ENCODE measurements at regions not wholly inside any gene's neighbourhood (a gene's known extent, or its start where the extent isn't known, plus 50 kb on each side); places are given as distances from the start of the nearest gene placed in this dataset.

GRCh38 chr2:150612957-150613710 lies 125.7 kb upstream of the RND3 start:
- DNase-seq (ENCODE audit: low read depth) = no peak
- H3K4me3 ChIP-seq (ENCODE audit: low read depth, low read length) = no peak overlapping the region
- TF ChIP-seq CTCF (conservative IDR thresholded peaks at IDR 0.05; ENCODE audit: low read depth, low read length) = no peak

DNA sequence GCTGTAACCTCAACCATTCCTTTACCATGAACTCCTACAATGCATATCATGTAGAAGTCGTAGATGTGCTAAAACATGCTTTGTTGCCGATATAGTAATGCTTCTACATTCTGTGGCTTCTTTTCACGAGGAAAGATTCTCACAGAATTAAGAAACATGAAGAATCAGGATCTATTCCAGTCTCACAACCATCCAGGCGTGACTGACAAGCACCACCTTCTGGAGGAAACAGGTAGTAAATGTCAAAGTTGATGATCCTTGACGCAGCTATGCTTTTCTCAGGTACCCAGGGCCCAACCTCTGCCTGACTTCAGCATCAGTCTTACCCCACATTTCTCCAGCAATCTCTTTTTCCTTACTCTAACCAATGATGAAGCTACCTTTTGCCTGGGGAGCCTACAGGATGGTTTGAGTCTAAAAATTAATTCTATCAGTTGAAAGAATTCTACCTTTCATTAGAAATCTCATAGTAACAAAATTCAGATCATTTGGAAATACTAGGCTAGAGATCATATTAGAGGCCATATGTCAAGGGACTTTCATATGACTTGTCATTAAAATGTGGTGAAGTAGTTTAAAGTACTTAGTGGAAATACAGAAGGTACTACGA lies 123.3 kb upstream of the RND3 start:
- peak; percentile 75 for DNase-seq (ENCODE audit: low read depth)
- peak; percentile 84 for TF ChIP-seq CTCF (conservative IDR thresholded peaks at IDR 0.05; ENCODE audit: low read depth, low read length)
- H3K4me3 ChIP-seq (ENCODE audit: low read depth, low read length) = no peak overlapping the region

DNA sequence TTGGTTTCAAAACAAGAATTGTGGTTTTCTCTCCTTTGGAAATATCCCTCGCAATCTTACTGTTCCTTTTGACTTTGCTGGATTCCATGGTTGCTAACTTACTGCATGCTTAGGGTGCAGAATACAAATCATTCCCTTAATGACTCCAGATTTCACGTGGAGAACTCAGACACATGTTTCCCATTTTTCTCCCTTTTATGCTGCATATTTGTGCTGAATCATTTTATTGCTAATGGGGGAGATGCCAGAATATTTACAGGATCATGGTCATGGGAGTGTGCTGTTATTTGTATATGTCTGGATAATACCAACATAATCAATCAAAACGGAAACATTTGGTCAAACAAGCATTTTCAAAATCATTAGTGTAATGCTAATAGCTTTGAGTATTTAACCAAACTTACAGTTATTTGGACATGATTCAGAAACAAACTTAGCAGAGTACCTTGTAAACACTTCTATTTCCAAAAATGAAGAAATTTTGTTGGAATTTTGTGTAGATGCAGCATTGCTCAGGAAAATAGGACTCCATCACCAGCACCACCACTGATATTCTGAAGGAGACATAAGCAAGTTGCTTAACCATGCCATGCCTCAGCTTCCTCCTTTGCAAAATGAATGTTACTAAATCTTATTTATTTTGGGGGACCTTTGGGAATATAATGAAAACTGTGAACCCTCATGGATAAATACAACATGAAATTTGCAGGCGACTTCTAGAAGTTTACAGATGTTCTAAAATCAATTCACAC lies 122.5 kb upstream of the RND3 start:
- no peak overlapping the region for H3K4me3 ChIP-seq (ENCODE audit: low read depth, low read length)
- no peak for DNase-seq (ENCODE audit: low read depth)
- TF ChIP-seq CTCF (conservative IDR thresholded peaks at IDR 0.05; ENCODE audit: low read depth, low read length) = no peak

GRCh38 chr2:150608341-150608740 lies 120.9 kb upstream of the RND3 start:
- no peak overlapping the region for H3K4me3 ChIP-seq (ENCODE audit: low read depth, low read length)
- DNase-seq (ENCODE audit: low read depth) = no peak
- no peak for TF ChIP-seq CTCF (conservative IDR thresholded peaks at IDR 0.05; ENCODE audit: low read depth, low read length)

GRCh38 chr2:150607390-150607811 lies 119.9 kb upstream of the RND3 start:
- H3K4me3 ChIP-seq (ENCODE audit: low read depth, low read length) = no peak overlapping the region
- no peak for TF ChIP-seq CTCF (conservative IDR thresholded peaks at IDR 0.05; ENCODE audit: low read depth, low read length)
- DNase-seq (ENCODE audit: low read depth) = peak; percentile 54

DNA sequence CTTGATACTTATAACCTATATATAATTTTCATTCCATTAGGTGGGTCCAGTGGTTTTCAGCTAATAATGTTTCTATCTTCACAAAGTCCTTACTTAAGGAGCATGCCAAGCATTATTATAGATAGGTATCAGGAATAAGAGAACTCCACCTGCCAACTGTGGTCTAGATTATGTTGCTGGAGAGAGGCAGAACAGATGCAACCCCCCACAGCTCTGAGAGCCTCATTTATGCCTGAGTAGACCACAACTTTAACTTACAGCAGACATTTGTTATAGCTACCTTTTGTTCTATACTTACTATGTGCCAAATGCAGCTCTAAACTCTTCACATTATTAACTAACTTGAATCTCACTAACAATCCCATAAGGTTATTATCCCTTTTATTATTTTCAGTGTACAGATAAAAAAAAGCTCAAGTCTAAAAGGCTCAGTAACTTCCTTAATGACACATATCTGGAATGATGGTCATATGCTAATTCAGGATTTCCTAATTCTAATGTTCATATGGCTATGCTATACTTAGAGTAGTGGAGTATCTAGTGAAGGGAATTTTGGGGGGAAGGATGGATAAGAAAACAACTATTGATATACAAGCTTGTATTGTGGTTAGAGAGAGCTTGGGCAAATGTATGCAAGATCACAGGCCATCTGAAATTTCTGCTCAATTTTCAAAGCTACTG lies 119.1 kb upstream of the RND3 start:
- H3K4me3 ChIP-seq (ENCODE audit: low read depth, low read length) = no peak overlapping the region
- no peak for DNase-seq (ENCODE audit: low read depth)
- no peak for TF ChIP-seq CTCF (conservative IDR thresholded peaks at IDR 0.05; ENCODE audit: low read depth, low read length)
